Renal cortical epithelial cell (primary cell): ENCODE measurements at regions not wholly inside any gene's neighbourhood (a gene's known extent, or its start where the extent isn't known, plus 50 kb on each side); places are given as distances from the start of the nearest gene placed in this dataset.

Experiments used
- DNase-seq: peaks from one replicate; pipeline ENCODE4 v3.0.0-alpha.2; 2011; ENCODE audit warnings: low read depth

- DNase-seq, result no peak
Observed at GRCh38 chrX:5829469-5829868, 399.2 kb downstream of the NLGN4X start.

- no peak for DNase-seq
Observed at GRCh38 chrX:5829060-5829459, 399.6 kb downstream of the NLGN4X start.

GRCh38 chrX:5823903-5824302 is 404.8 kb downstream of the NLGN4X start:
- DNase-seq, result no peak

GRCh38 chrX:5810636-5811035 is 418.0 kb downstream of the NLGN4X start:
- DNase-seq, result no peak

GRCh38 chrX:5807181-5807580 is 421.5 kb downstream of the NLGN4X start:
- no peak for DNase-seq

DNA sequence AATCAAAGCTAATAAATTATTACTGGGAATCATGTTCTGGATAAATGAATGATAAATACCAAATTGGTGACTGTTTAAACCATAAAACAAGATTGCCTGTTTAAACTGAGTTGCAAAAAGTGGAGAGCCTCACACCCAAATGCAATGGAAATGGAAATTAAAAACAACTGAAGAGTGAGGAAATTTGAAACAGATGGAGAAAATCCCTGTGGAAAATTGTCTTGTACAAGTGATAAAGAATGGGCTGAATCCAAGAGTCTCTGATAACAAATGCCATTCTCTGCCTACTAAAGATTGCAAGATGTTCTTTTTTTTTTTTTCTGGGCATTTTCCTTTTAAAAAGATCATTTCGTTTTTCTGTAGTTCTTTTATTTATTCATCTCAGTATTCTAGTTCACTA is 426.3 kb downstream of the NLGN4X start:
- DNase-seq, result no peak

- no peak for DNase-seq
Observed at GRCh38 chrX:5791721-5792120, 436.9 kb downstream of the NLGN4X start.

DNA sequence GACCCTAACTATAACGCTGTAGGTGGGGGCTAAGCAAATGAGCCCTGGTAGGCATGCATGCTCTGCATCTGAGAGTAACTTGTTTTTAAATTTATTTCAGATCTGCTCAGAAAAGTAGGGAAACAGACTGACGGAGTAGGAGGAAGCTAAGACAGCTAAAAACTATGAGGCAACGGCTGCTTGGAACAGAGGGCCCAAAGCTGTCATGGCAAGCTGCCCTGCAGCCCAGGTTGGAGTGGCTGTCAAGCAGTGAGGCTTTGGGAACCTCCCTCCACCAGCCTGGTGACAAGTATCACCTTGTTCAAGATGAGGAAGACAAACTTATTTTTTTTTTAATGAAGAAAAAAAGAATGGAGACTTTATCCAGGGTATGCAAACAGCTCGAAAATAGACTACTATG is 439.8 kb downstream of the NLGN4X start:
- no peak for DNase-seq

- no peak for DNase-seq
Observed at GRCh38 chrX:5780821-5781220, 447.8 kb downstream of the NLGN4X start.

DNA sequence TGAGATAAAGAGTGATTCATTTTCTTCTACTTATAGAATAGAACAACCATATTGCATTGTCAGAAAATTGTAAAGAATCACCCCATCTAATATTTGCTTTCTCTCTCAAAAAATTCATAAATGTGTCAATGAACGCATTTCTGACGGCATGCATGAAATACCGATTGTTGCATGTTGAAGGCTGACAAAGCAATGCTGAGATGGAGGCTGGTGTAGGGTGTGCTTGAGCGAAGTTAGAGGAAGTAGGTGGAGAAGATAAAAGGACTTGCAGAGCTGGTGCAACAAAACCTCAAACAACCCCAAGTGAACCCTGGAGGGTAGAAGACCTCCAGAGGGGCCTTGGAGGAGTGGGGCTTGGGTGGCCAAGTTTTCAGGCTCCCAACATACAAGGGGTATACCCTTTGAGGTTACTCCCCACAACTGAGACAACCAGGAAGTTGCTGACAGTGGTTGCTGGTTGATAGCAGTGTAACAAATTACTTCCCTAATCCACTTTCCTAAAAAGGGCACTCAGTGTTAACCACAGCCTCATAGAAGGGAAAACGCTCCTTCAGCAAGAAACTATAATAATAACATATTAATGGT is 452.7 kb downstream of the NLGN4X start:
- DNase-seq, result no peak

- DNase-seq, result no peak
Observed at GRCh38 chrX:5774446-5774845, 454.2 kb downstream of the NLGN4X start.

GRCh38 chrX:5771441-5771840 is 457.2 kb downstream of the NLGN4X start:
- DNase-seq, result no peak

GRCh38 chrX:5756616-5757015 is 472.1 kb downstream of the NLGN4X start:
- DNase-seq, result no peak

GRCh38 chrX:5753291-5753690 is 475.4 kb downstream of the NLGN4X start:
- DNase-seq, result no peak

DNA sequence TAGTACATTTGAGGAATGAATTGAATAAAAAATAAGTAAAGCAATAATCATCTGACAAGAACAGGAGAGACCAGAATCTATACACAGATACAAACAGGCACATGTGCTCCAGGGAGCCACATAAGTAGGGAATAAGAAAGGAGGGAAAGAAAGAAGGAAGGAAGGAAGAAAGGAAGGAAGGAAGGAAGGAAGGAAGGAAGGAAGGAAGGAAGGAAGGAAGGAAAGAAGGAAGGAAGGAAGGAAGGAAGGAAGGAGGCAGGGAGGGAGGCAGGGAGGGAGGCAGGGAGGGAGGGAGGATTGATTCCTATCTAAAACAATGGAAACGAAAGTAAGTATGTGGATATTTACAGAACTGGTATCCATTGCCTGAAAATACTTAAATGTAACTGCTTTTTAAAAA is 475.8 kb downstream of the NLGN4X start:
- DNase-seq, result no peak

DNA sequence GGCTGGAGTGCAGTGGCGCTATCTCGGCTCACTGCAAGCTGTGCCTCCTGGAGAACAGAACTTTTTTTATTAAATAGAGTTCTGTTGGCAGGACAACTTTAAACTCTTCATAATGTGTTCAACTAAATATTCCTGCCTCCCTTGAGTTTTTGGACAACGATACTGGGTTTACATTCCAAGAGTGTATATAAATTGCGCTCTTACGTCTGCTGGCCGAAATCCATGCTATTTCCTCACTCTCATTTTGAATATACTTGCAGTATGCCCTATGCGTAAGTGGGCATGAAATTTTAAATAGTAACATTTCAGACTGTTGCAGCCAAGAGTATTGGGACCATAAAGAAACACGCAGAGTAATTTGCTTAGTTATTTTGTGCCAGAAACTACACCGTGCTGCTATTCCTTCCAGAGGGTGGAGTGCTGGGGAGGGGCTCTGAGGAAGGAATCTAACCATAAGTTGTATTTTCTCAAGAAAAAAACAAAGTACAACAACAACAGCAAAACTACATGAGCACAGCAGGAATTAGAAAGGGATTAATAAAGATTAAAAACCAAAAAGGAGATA is 480.0 kb downstream of the NLGN4X start:
- DNase-seq, result no peak

DNA sequence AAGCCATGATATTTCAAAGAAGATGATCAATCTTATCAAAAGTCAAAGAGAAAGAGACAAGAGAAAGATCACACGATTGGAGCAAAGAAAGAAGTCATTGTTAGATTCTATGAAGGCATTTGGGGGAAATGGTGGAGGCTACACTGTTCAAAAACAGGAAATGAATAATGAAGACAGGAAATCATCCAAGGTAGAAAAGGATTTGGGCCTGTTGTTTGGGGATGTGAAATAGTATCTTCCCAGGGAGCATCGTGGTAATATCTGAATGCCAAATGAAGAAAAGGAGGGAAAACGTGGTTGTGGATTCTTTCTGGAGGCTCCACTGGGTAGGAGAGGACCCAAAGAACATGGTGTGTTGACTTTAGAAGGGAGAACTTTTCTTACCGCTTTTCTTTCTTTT is 482.4 kb downstream of the NLGN4X start:
- no peak for DNase-seq

DNA sequence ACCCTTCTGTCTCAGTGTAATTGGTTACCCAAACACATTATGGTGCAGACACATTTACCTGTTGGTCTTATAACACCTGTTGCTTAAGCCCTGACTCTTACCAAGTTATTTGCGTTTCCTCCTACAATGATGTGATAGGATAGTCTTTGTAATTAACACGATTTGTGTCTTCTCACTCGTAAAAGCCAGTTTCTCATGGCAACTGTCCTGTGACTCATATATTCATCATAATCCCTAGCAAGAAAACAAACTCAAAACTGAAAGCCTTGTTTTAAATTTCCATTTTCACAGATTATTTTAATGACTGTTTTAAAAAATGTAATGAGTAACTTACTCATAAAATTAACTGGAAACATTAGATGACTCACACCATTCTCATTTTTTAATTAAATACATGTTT is 495.2 kb downstream of the NLGN4X start:
- DNase-seq, result no peak

GRCh38 chrX:5730556-5730955 is 498.1 kb downstream of the NLGN4X start:
- DNase-seq, result no peak

DNA sequence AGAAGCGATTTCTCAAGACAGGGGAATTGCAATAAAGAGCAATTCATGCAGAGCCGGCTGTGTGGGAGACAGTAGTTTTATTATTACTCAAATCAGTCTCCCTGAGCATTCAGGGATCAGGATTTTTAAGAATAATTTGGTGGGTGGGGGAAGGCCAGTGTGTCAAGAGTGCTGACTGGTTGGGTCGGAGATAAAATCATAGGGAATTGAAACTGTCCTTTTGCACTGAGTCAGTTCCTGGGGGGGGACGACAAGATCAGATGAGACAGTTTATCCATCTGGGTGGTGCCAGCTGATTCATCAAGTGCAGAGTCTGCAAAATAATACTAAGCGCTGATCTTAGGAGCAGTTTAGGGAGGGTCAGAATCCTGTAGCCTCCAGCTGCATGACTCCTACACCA is 502.4 kb downstream of the NLGN4X start:
- no peak for DNase-seq

- DNase-seq, result no peak
Observed at GRCh38 chrX:5724123-5724522, 504.5 kb downstream of the NLGN4X start.

DNA sequence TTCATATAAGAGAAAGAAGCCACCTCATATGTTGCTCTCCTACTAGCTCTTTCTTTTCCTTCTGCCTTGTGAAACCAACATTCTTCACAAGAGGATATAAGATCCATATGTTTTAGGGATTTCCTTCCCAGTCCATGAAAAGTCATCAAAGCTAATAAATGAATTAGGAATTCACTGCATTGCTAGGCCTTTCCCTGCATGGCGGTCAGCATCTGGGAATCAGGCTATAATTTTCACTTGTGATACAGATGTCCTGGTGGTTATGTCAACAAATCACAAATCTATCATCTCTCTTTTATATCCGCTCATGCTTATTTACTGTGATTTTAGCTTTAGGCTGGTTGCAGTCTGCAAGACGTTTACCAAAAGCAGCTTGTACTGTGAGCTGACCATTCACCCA is 510.0 kb downstream of the NLGN4X start:
- no peak for DNase-seq

DNA sequence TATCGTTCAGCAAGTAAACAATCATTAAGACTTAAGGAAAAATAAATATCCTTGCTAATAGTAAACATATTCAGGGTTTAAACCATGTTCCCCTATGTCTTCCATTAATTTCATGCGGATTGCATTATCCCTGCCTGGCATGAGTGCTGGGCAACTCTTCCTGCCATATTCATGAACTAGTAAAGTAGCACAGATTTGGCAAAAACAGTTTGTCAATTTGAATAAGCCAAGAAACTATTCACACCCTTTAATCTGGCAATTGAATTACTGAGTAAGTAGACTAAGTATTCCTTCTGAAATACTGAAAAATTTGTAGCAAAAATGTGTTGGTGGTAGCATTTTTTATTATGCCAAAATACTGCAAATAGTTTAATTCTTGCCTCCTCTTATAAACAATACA is 512.0 kb downstream of the NLGN4X start:
- DNase-seq, result no peak

DNA sequence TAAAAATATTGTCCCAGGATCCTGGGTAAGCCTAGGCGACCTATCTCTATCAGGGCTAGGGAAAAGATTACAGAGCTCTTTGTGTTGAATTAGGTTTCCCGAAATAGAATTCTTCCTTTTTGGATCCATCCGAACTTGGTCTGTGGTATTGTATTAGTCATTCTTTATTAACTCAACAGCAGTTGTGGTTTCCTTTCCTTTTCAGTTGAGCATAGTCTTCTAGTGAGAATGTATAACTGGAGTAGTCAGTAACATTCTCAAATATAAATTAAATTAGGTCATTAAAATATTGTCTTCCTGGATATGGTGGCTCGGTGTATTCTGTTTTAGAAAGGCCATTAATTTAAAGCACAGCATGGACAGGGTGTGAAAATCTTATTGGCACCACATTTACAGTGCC is 520.4 kb downstream of the NLGN4X start:
- DNase-seq, result no peak
